GM18951 (cell line): ENCODE measurements at regions not wholly inside any gene's neighbourhood (a gene's known extent, or its start where the extent isn't known, plus 50 kb on each side); places are given as distances from the start of the nearest gene placed in this dataset.

Experiments used
- POLR2A ChIP-seq: IDR thresholded peaks from 4 replicates; pipeline ENCODE4 v1.6.1; 2011; ENCODE audit warnings: mild to moderate bottlenecking; ENCODE audit not compliant: insufficient read length, insufficient read depth; ENCODE audit errors: extremely low read depth
- in situ Hi-C: fragments of 300-500 bp; cut with MboI; formaldehyde crosslinking; loops from one replicate; pipeline ENCODE4 v1.12.0; 2022; ENCODE audit warnings: low sequenced_read_pairs, mixed read lengths, inconsistent platforms; ENCODE audit not compliant: unreplicated experiment

DNA sequence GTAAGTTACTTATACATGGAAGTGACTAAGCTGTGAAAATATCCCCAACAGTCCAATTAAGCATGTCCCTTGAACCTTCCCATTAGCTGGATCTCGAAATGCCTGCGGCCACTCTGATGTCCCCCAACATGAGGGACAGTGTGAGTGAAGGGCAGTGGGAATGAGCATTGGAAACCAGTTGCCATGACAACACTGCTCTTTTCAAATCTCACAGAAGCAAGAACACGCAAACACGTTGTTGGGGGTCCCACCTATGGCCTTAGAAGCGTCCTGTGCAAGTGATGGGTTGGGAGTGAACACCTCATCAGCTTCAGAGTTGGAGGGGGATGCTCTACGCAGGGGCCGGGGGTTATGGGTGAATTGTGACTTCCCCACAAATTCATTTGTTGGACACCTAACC, 205.9 kb downstream of the NXNL2 start:
- in situ Hi-C loops = no loop called here
- TF ChIP-seq POLR2A = no peak

DNA sequence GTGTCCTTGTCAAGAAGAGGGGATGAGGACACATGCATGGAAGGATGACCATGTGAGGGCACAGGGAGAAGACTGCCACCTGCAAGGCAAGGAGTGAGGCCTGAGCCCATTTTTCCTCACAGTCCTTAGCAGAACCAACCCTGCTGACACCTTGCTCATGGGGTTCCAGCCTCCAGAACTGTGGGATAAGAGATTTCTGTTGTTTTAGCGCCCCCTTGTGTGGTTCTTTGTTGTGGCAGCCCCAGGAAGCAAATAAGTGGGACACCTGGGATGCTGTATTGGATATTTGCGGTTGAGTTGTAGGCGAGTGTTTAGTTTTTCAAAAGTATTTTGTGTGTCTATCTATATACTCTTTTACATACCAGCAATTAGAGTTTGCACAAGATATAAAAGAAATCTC, 206.4 kb downstream of the NXNL2 start:
- TF ChIP-seq POLR2A = no peak
- in situ Hi-C loops = no loop called here

DNA sequence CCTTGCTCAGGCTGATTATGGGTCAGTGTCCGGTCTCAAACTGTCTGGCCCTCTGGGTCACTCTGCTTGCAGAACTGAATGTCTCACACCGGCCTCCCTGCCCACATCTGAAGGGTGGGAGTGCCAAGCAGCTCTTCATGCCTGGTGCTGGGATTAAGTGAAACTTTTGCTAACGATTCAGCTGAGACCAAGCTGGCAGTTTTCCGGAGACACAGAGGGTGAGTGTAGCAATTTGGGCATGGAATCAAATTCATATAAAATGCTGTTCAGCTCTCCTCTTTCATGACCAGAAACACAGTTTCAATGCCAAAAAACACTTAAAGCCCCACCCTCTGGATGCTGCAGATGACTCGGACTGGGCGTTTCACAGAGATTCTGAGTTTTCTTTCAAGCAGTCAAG, 207.5 kb downstream of the NXNL2 start:
- no peak for TF ChIP-seq POLR2A
- in situ Hi-C loops = no loop called here

DNA sequence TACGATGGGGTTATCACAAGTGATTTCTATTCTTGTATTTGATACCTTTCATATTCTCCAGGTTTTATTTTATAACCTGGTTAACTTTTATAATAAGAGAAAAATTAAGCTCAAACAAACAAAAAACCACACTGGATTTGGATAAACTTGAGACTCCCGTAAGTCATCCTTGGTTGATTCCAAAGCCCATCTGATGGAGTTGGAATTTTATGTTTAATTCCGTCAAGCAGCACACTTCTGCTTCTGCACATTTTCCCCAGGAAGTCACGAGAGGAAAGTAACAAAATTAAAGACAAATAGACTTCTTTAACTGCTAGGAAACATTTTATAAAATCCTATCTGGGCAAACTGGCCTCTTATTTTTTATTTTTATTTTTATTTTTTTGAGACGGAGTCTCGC, 207.9 kb downstream of the NXNL2 start:
- in situ Hi-C loops = no loop called here
- TF ChIP-seq POLR2A = no peak

DNA sequence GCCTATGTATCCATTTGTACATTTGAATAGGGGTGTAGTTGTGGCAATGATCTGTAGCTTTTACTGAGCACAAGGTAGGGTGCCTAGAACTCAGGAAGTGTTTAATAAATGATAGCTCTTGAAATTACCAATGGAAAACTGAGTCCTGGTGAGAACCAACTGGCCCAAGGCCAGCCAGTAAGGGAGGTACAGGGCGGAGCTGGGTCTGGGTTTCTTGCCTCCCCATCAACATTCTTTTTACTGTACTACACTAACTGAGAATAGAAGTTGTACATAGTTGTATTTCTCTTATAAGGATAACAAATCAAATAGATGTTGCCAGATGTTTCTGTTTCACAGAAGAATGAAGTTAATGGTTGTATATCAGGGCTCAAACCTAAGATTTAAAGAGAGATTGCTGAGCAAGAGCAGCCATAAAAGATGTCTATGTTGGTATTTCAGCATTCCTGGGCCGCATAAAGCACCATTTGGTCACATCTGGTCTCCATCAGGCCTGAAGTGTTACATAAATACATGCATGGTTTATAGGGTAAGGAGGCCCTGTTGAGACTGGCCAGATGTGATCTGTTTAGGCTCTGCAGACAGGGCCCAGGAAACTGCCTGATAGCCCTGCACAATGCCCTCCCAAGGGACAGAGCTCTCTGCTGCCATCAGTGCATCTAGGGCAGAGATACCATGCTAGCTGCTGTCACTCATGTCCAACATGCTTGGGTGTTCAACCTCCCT, 210.5 kb downstream of the NXNL2 start:
- in situ Hi-C loops = no loop called here
- TF ChIP-seq POLR2A = no peak

DNA sequence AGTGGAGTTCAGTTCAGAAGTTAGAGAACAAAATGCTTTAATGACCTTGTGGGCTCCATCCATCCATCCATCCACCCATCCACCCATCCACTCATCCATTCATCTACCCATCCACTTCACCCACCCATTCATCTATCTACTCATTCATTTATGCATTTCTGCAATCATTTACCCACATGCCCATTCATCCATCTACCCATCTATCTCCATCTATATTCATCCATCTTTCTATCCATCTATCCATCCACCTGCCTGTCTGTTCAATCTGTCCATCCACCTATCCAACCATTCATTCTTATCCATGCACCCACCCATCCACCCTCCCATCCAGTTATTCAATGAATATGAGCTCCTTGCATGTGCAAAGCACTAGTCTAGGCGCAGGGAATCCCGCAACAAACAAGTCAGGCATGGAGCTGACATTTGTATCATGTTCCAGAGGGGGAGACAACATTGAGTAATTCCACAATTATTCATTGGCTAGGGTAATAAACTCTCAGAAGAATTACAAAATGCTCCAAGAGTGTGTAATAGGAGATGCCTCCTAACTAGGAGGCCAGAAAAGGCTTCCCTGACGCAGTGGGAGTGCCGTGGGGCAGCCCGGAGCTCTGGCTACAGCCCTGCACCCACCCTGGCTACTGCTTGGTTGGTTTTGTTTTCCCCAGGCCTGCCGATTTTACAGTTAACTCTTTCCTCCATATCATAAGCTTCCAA, 211.2 kb downstream of the NXNL2 start:
- in situ Hi-C loops = no loop called here
- no peak for TF ChIP-seq POLR2A

DNA sequence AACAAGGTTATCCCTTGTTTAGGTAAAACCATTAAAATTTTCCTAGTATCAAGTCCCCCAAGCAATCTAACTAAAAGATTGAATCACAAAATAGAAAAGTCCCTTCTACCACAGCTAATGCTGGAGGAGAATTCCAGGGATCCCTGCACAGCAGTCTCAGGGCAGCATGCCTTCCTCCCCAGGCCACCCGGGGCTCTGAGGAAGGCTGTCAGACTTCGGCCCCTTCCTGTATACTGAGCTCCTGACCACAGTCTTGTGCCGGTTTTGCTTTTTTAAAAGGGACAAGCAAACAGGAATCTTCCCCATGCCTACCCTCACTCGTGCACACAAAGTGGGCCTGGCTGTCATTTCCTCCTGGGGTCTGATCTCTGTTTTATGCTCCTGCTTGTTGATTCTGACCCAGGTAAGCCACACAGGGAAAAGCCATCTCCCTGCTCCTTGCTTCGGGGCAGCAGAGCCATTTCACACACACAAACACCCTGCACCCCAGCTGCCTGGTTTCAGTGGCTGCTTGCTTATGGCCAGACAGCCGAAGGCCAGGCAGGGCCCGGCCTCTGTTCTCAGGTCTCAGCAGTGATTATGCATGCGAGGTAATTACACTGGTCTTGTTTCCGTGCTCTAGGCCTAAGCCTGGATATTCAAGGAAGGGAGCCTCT, 211.9 kb downstream of the NXNL2 start:
- TF ChIP-seq POLR2A = no peak
- in situ Hi-C loops = no loop called here

DNA sequence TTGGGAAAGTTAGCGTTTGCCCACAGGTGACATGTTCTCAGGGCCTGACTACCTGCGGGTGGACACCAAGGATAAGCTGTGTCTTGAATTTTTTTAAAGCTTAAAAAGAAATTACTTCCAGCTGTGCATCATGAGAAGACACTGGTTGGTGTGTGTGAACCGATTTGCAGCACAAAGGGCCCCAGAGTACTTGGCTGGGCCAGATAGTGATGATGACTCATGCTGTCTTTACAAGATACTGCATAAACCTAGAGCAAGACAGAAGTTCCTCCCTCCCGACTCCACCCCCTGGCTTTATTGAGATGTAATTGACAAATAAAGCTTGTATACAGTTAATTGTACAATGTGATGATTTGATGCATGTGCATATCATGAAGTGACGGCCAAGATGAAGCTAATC, 212.8 kb downstream of the NXNL2 start:
- TF ChIP-seq POLR2A = no peak
- in situ Hi-C loops = no loop called here

DNA sequence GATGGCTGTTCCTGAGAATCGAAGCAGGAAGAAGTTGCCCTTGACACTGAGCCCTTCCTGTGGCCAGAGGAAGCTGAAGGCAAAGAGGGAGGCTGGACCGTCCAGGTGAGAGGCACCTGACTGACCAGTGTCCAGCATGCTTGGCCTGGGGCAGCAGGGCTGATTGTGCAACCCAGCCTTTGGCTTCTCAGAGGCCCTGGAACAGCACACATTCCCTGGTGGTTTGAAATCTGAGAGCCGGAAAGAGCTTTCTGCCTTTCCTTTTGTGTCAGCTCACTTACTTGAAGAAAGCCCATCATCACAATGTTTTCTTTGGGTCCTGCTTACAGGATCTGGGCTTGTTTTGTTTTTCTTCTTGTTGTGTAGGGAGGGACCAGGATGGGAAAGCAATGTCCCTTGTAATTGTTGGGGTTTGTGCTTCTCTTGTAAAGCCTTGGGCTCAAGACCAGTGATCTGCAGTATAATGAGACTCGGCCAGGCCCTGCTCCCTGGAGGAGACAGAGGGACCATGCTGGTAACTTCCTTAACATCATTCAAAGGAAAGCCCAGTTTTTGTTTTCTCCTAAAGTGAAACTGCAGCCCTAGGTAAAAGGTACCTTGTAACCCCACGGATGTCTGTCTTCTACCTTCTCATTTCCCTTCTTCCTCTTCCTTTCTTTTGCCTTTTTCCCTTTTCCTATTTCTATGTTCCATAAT, 213.7 kb downstream of the NXNL2 start:
- in situ Hi-C loops = no loop called here
- no peak for TF ChIP-seq POLR2A

DNA sequence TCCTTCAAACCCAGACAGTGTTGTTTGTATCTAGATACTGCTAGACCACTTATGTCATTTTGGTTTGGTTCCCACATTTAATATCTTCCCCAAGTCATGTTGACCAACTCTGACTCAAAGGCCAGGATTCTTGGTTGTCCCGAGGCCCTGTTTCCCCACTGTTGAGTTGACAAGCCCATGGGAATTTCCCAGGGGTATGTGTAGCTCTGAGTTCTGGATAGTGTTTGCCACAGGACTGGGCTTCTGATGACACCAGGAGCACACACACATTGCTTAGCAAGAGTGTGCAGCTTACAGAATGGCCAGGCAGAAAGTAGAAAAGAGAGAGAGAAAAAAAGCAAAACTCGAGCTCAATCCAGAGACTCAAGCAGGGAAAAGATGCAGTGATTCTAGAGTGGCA, 214.4 kb downstream of the NXNL2 start:
- in situ Hi-C loops = no loop called here
- TF ChIP-seq POLR2A = no peak

DNA sequence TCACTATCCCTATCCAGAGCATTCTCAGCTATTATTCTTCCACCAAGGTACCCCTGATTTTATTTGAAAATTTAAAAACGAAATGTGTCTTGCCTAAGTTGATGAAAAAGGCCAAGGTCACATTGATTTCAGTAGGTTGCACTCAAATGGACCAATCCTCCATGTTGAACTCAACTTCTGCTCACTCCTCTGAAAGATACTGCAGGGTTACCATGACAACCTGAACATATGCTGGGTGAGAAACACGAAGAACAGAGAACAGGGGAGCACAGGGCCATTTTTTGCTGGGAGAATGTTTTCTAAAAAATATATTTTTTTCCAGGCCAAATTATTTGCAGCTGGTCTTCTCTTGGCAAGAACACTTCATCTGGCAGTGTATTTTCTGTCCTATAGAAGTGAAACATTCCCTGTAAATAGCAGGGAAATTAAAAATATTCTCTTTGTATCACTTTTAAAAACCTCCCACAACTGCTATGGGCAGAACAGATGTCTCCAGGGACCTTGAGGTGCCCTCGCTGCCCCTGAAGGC, 215.9 kb downstream of the NXNL2 start:
- TF ChIP-seq POLR2A = no peak
- in situ Hi-C loops = no loop called here

DNA sequence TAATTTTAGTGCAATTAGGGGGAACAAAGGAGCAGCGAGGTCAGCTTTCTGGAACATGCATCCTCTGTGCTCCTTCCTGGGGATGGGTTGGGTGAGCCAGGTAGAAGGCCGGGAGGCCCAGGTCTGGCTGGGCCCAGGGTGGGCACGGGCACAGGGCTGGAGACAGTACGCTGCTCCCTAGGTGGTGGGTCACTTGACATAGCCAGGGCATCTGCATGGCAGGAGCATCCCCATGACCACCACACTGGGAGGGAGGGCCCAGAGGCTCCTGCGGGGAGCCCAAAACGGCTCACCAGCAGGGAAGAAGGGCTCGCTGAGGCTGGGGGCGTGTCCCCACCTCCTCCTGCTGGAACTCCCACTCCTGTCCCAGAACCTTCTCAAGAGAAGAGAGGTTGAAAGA, 216.8 kb downstream of the NXNL2 start:
- TF ChIP-seq POLR2A = no peak
- in situ Hi-C loops = no loop called here
